Neural progenitor cell (in vitro differentiated cells): ENCODE measurements at regions not wholly inside any gene's neighbourhood (a gene's known extent, or its start where the extent isn't known, plus 50 kb on each side); places are given as distances from the start of the nearest gene placed in this dataset.
A peak's percentile ranks its signal among the peaks of the same experiment; 100 is the strongest.

ENCODE experiments used
- DNase-seq: peaks from one replicate; pipeline ENCODE4 v3.0.0-alpha.2; 2016; ENCODE audit warnings: low spot score
- H2AFZ ChIP-seq: fragments of 200-600 bp; sonication (generic); replicated peaks from 2 replicates; pipeline ENCODE4 v1.6.1; 2016; ENCODE audit warnings: antibody characterized with exemption
- H3F3A ChIP-seq: fragments of 200-600 bp; sonication (generic); 2 replicates; pipeline ENCODE4 v1.6.1; 2016; ENCODE audit warnings: antibody characterized with exemption, low read depth
- H3K27ac ChIP-seq: fragments of 200-600 bp; sonication (generic); 2 replicates; pipeline ENCODE4 v1.5.1; 2016; ENCODE audit warnings: mild to moderate bottlenecking
- H3K27me3 ChIP-seq: fragments of 200-600 bp; sonication (generic); 2 replicates; pipeline ENCODE4 v1.6.1; 2016; ENCODE audit warnings: mild to moderate bottlenecking, moderate library complexity
- H3K36me3 ChIP-seq: fragments of 200-600 bp; sonication (generic); 2 replicates; pipeline ENCODE4 v1.5.1; 2016
- H3K4me1 ChIP-seq: fragments of 200-600 bp; sonication (generic); 2 replicates; pipeline ENCODE4 v1.6.1; 2016; ENCODE audit warnings: mixed run types
- H3K4me2 ChIP-seq: fragments of 200-600 bp; sonication (generic); 2 replicates; pipeline ENCODE4 v1.6.1; 2016
- H3K4me3 ChIP-seq: fragments of 200-600 bp; sonication (generic); 2 replicates; pipeline ENCODE4 v1.5.1; 2016
- H3K79me2 ChIP-seq: fragments of 200-600 bp; sonication (generic); 2 replicates; pipeline ENCODE4 v1.6.1; 2016; ENCODE audit warnings: low read depth
- H3K9ac ChIP-seq: fragments of 200-600 bp; sonication (generic); 2 replicates; pipeline ENCODE4 v1.6.1; 2016
- H3K9me3 ChIP-seq: fragments of 200-600 bp; sonication (generic); 2 replicates; pipeline ENCODE4 v1.5.1; 2016; ENCODE audit warnings: low read depth
- H4K20me1 ChIP-seq: fragments of 200-600 bp; sonication (generic); 2 replicates; pipeline ENCODE4 v1.6.1; 2016; ENCODE audit warnings: low read depth
- H3K27ac Mint-ChIP-seq: 3 replicates; pipeline ENCODE4 v1.8.0; 2021; ENCODE audit warnings: mixed read lengths
- H3K27me3 Mint-ChIP-seq: 2 replicates; pipeline ENCODE4 v1.8.0; 2022; ENCODE audit warnings: low read depth, mild to moderate bottlenecking, inconsistent platforms, moderate library complexity, mixed read lengths; ENCODE audit not compliant: insufficient read depth
- H3K36me3 Mint-ChIP-seq: 3 replicates; pipeline ENCODE4 v1.8.0; 2021; ENCODE audit warnings: mixed read lengths
- H3K4me1 Mint-ChIP-seq: 3 replicates; pipeline ENCODE4 v1.8.0; 2021; ENCODE audit warnings: mixed read lengths
- H3K4me3 Mint-ChIP-seq: 3 replicates; pipeline ENCODE4 v1.8.0; 2021; ENCODE audit warnings: mild to moderate bottlenecking, moderate library complexity, mixed read lengths
- H3K9me3 Mint-ChIP-seq: 3 replicates; pipeline ENCODE4 v1.8.0; 2020; ENCODE audit warnings: mixed read lengths
- EZH2 ChIP-seq: fragments of 200-600 bp; sonication (generic); IDR thresholded peaks from 2 replicates; pipeline ENCODE4 v1.6.1; 2017; ENCODE audit warnings: antibody characterized with exemption, mild to moderate bottlenecking, moderate library complexity
- EZH2phosphoT487 ChIP-seq: fragments of 200-600 bp; sonication (generic); IDR thresholded peaks from 2 replicates; pipeline ENCODE4 v1.6.1; 2017; ENCODE audit warnings: antibody characterized with exemption
- TF ChIP-seq, protein P1 (sequence below): fragments of 200-600 bp; sonication (generic); IDR thresholded peaks from 2 replicates; pipeline ENCODE4 v1.5.1; 2017; ENCODE audit warnings: antibody characterized with exemption, mild to moderate bottlenecking

DNA sequence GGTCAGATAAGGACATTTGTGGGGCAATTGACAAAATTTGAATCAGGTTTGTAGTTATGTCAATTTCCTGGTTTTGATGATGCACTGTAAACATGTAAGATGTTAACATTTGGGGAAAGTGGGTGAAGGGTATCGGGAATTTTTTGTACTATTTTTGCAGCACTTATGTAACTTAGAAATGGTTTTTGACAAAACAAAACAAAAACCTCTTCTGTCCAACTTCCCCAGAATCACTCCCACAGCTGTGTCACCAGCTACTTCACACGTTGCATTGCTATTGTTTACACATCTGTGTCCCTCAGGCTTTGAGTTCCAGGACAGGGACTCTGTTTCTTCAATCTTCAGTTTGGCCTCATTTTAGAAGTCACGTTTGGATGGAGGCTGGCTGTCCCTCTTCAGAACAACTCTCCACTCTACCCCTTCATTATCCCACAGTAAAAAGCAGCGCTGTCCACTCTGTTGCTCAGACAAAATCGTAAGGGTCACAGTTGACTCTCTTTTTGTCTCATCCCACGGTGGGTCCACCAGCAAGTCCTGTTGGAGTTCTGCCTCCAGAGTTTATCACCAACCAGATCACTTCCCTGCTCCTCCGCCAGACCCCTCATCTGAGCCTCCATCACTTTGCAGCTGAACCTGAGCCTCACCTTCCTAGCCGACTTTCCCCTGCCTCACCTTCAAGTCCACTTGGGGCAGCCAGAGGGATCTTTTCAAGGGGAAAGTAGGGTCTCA, 63.2 kb downstream of the NENF start:
- H3K27me3 Mint-ChIP-seq, result peaks cover 10% of the 10 kb centered on the region
- peaks cover 22% of the 10 kb centered on the region for H3K4me1 Mint-ChIP-seq
- H3K27ac Mint-ChIP-seq, result peak overlapping the region; percentile 1
- Histone ChIP-seq H3F3A (peaks cover 7% of the 10 kb centered on the region), H3K27ac (no peak overlapping the region), H3K4me2 (no peak overlapping the region), H3K36me3 (no peaks in the 10 kb centered on the region), H3K9me3 (no peaks in the 10 kb centered on the region), H2AFZ (no peak overlapping the region), H3K4me1 (peaks cover 11% of the 10 kb centered on the region), H3K79me2 (no peaks in the 10 kb centered on the region), H3K9ac (no peak overlapping the region), H3K4me3 (no peak overlapping the region), H4K20me1 (no peaks in the 10 kb centered on the region), H3K27me3 (peaks cover 11% of the 10 kb centered on the region)
- H3K9me3 Mint-ChIP-seq, result peaks cover 3% of the 10 kb centered on the region
- H3K4me3 Mint-ChIP-seq, result no peak overlapping the region
- no peak for DNase-seq
- no peak for TF ChIP-seq EZH2phosphoT487
- TF ChIP-seq, protein P1, sequence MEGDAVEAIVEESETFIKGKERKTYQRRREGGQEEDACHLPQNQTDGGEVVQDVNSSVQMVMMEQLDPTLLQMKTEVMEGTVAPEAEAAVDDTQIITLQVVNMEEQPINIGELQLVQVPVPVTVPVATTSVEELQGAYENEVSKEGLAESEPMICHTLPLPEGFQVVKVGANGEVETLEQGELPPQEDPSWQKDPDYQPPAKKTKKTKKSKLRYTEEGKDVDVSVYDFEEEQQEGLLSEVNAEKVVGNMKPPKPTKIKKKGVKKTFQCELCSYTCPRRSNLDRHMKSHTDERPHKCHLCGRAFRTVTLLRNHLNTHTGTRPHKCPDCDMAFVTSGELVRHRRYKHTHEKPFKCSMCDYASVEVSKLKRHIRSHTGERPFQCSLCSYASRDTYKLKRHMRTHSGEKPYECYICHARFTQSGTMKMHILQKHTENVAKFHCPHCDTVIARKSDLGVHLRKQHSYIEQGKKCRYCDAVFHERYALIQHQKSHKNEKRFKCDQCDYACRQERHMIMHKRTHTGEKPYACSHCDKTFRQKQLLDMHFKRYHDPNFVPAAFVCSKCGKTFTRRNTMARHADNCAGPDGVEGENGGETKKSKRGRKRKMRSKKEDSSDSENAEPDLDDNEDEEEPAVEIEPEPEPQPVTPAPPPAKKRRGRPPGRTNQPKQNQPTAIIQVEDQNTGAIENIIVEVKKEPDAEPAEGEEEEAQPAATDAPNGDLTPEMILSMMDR, result no peak
- TF ChIP-seq EZH2, result no peak
- H3K36me3 Mint-ChIP-seq, result no peaks in the 10 kb centered on the region

DNA sequence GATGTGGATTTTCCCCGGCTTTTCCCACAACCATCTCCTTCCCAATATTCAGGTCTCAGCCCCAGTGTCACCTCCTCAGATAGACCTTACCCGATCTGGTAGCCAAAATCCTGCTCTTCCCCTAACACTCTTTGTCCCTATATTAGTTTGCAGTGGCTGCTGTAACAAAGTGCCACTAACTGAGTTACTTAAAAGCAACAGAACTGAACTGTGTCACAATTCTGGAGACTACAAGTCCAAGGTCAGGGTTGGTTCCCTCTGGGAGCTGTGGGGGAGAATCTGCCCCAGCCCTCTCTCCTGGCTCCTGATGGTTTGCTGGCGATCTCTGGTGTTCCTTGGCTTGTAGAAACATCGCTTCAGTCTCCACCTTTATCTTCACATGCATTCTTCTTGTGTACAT, 64.0 kb downstream of the NENF start:
- no peak overlapping the region for H3K4me2 ChIP-seq
- no peaks in the 10 kb centered on the region for H3K9me3 ChIP-seq
- Mint-ChIP-seq H3K36me3 (no peaks in the 10 kb centered on the region), H3K27ac (no peak overlapping the region), H3K4me3 (no peak overlapping the region), H3K9me3 (peaks cover 3% of the 10 kb centered on the region), H3K27me3 (peaks cover 10% of the 10 kb centered on the region), H3K4me1 (peaks cover 15% of the 10 kb centered on the region)
- H3K4me1 ChIP-seq, result peaks cover 11% of the 10 kb centered on the region
- TF ChIP-seq EZH2 (no peak), EZH2phosphoT487 (no peak)
- TF ChIP-seq, protein P1, result no peak
- H3K36me3 ChIP-seq, result no peaks in the 10 kb centered on the region
- no peak overlapping the region for H3K27ac ChIP-seq
- no peak overlapping the region for H3K4me3 ChIP-seq
- no peaks in the 10 kb centered on the region for H4K20me1 ChIP-seq
- no peak overlapping the region for H3K9ac ChIP-seq
- no peak overlapping the region for H2AFZ ChIP-seq
- no peaks in the 10 kb centered on the region for H3K79me2 ChIP-seq
- H3F3A ChIP-seq, result peaks cover 7% of the 10 kb centered on the region
- no peak for DNase-seq
- peaks cover 11% of the 10 kb centered on the region for H3K27me3 ChIP-seq

DNA sequence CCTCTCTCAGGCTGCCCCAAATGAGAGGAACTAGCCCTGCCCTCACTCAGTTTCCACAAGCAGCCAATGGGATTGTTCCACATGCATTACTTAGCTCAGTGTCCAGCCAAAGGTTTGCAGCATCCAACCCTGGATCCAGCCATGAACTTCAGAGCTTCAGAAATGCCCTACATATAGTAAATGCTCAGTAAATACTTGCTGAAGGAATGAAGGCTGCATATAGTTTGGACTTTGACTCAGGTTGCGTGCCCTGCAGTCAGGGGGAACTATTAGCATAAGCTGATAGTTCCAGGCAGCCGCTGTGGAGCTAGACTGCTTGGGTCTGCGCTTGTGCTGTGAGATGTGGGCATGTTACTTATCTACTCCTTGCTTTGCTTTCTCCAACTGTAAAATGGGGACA, 64.8 kb downstream of the NENF start:
- Histone ChIP-seq H3K79me2 (no peaks in the 10 kb centered on the region), H3F3A (peaks cover 7% of the 10 kb centered on the region), H3K4me3 (no peak overlapping the region), H3K9ac (no peak overlapping the region), H3K4me2 (no peak overlapping the region), H3K27ac (no peak overlapping the region), H3K27me3 (peaks cover 11% of the 10 kb centered on the region), H2AFZ (no peak overlapping the region), H3K9me3 (no peaks in the 10 kb centered on the region), H3K4me1 (peaks cover 11% of the 10 kb centered on the region), H4K20me1 (no peaks in the 10 kb centered on the region), H3K36me3 (no peaks in the 10 kb centered on the region)
- peaks cover 7% of the 10 kb centered on the region for H3K9me3 Mint-ChIP-seq
- no peaks in the 10 kb centered on the region for H3K36me3 Mint-ChIP-seq
- peaks cover 17% of the 10 kb centered on the region for H3K4me1 Mint-ChIP-seq
- no peak overlapping the region for H3K27ac Mint-ChIP-seq
- DNase-seq, result no peak
- no peak overlapping the region for H3K4me3 Mint-ChIP-seq
- H3K27me3 Mint-ChIP-seq, result peaks cover 8% of the 10 kb centered on the region
- TF ChIP-seq EZH2phosphoT487, result no peak
- TF ChIP-seq, protein P1, result no peak
- no peak for TF ChIP-seq EZH2
